Hypothalamus (tissue), 51 donors: ENCODE measurements at regions not wholly inside any gene's neighbourhood (a gene's known extent, or its start where the extent isn't known, plus 50 kb on each side); places are given as distances from the start of the nearest gene placed in this dataset.

Source experiments
- DNase-seq, 51 donors: peaks; one replicate each; lab custom pipeline; 2025; lab: John Stamatoyannopoulos, UW

DNA sequence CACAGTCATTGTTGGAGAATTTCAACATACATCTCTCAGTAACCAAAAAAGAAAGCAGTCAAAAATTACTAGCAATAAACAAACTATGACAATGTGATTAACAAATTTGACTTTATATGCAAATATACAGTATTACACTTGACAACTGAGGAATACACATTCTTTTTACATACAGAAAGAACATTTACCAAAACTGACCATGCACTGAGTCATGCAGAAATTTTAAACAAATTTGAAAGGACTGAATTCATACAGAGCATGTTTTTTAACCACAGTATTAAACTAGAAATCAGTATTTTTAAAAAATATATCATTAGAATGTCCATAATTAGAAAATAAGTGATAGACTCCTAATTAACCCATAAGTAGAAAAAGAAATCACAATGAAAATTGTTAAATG is 420.1 kb downstream of the TBC1D4 start:
- no peak for DNase-seq

DNA sequence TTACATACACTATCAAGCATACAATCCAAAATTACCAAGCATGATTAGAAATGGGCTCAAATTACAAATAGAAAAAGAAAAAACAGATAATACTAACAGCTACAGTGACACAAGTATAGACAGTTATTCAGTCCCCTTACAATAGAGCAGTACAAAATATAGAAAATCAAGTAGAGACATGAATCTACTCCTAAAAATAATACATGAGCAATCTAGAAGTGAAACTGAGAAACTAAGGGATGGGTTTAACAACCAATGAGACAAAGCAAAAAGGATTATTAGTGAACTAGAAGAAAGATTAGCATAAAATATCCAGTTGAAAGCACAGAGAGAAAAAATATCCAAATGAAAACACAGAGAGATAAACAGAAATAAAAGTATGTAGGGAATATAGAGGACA is 426.7 kb downstream of the TBC1D4 start:
- DNase-seq, result no peak

DNA sequence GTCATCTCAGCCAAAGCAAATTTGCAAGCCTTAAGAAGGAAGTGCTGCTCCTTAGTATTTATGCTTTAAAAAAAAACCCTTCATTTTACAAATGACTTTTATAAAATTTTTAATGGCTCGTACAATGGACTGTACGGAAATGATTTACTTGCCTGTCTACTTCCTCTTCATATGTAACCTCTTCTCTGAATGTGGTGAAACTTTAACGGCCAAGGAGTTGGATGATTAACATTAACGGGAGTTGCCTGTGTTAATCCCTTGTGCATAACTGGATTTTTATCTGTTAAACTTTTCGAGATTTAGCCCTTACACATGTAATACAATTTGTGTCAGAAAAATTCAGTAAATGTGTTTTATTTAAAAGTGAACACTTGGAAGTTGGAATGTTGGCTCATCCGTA is 429.4 kb downstream of the TBC1D4 start:
- no peak for DNase-seq

DNA sequence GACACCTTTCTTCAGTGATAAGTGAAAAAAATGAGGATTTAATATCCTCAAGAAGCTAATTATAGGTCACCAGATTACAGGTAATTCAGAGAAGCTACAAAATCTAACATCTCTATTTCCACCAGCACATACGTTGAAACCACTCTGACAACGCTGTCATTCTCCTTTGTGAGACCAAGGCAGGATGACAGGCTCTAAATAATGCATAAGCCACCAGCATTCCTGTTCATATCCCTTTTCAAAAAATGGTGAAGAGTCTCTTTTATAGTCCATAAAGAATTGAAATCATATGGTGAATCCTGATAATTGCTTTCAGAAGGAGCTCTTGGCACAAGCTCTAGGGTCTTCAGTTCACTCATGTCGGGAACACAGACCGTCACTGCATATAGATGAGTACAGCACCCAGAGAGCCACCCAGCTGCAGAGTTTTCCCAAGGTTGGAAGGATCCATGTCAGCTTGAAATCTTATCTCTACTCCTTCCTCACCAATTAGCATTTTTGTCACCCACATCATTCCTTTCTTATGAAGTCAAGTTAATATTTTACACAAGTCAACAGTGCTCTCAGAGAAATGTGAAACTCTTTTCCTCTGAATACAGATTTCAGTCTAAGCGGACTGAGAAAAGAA is 431.4 kb downstream of the TBC1D4 start:
- no peak for DNase-seq

DNA sequence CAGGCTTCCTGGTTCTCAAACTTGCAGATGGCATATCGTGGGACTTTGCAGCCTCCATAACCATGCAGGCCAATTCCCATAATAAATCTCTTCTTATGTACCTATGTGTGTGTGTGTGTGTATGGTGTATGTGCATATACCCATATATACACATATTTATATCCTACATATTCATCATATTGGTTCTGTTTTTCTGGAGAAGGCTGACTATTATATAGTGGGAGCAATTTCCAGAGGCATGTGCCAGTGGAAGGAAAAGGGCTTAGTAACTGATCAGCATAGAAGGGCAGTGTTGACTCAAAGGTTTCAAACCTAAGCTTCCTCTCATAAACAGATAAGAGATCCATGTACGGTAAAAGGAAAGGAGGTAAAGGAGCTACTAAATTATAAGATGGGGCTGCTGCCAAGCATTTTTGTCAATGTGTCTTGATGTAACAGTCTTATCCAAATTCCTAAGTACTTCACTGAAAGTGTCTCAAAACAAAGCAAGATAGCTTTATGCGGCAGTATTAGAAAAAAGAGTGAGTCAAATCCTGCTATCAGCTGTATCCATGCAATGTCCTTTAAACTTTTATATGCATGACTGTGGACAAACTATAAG is 432.1 kb downstream of the TBC1D4 start:
- DNase-seq, result no peak

DNA sequence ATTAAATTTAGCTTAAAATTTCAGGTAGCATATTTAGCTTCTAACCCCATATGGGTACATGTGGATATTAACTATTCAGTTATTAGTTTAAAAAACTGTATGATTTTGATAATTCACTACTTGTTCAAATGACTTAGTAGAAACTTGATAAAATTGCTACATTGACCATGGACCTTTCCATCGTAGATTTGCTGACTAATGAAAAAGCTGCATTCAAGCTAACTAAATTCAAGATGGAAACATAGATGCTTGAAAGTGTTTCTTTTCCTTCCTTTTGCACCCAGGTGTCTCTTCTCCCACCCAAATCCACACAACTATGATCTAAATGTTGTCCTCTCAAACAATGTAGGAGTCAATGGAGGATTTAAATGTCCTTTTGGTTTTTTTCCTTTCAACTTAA is 439.2 kb downstream of the TBC1D4 start:
- no peak for DNase-seq

- no peak for DNase-seq
Measured at GRCh38 chr13:75038393-75039113, 443.4 kb downstream of the TBC1D4 start.

- no peak for DNase-seq
Measured at GRCh38 chr13:75025956-75026355, 456.0 kb downstream of the TBC1D4 start.

- DNase-seq, result no peak
Measured at GRCh38 chr13:75024602-75025001, 457.4 kb downstream of the TBC1D4 start.

DNA sequence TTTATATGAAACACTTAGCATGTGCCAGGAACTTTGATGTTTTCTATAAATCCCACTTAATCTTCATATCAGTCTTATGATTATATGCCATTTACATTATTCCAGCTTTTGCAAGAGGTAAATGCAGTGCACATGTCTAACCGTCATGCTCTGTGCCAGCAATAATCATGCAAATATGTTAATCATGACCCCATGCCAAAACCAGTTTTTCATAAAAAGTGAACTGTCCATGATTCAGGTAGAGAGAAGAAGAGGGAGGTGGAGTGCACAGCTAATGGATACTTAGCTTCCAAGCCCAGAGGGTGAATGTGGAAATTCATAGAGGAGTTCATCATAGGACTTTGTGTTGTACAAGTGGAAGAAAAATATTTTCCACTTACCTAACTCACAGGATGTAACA is 458.4 kb downstream of the TBC1D4 start:
- DNase-seq, result no peak

DNA sequence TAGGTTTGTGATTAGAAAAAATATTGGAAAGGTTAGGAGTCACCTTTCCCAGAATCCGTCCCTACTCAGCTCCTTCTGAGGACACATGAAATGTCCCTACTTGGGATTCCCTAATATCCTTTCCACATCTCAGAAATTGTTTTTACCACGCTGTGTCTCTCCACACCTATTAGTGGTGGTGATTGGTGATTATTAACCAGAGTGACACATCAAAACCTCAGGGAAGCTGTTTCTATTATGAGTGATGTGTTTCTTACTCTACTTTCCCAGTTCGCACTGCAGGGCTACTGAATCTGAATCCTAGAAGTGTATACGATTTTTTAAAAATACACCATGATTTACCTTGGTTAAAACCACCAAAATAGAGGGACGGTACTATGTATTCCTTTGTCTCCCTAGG is 460.8 kb downstream of the TBC1D4 start:
- DNase-seq, result no peak

DNA sequence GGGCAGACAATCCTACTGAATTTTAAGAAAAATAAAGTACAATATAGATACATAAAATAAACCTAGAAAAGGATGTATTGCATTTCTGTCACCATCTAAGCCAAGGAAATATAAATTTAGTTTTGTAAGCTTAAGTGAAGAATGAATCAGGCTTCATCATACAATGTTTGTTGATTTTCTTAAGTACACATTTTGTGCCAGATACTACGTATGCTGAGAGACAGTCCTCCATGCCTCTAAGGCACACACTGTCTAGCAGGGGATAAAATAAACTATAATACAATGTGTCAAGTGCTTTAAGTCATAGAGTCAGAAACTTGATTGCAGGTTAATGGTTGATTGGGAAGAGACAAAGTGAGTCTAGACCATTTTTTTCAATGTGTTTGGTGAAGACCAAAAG is 465.7 kb downstream of the TBC1D4 start:
- DNase-seq, result no peak

DNA sequence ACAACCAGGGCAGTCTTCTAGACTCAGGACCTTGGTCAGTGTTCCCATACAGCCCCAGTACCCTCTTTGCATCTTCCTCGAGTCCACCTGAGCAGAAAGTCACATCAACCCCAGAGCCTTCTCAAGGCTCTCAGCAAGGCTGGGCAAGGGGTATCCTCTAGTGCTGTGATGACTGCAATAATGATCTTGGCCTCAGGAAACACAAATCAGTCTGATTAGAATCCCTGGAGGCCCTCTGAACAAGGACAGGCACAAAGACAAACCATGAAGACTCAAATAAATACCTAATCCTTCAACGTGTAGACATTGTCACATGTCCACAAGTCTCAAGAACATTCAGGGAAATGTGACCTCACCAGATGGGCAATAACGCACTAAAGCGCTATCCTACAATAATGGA is 468.2 kb downstream of the TBC1D4 start:
- no peak for DNase-seq

DNA sequence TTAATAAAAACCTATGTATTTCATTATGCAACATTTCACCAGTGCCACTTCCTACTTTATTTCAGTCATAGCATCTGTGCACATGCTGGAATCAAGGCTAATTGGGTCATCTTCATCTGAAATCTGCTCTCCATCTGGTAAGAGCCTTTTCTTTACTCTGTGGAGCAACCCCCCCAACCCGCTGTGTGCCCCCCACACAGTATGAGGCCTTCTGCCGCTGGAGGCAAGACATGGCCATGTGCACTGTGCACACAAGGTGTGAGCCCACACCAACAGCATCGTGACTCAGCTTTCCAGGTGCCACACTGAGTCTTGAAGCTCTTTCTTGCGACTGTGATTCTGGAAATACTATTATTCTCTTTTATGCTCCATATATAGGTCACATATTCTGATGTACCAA is 471.0 kb downstream of the TBC1D4 start:
- no peak for DNase-seq

DNA sequence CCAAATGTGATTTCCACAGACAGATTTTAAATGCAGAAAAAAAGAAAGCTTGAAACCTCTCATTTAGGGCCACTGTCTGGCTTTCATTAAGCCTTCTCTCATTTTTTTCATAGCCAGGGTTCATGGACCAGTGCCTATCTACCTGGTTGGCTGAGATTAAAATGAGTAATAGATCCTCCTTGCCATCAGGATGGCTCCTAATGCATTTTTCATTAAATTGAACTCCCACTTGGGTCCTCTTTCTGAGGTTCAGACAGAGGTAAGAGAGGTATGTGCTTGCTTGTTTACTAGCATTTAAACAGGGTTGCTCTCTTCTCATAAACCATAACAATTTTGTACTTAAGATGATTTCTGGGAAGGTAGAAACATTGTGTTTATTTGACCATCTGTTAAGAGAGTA is 473.0 kb downstream of the TBC1D4 start:
- DNase-seq, result no peak

DNA sequence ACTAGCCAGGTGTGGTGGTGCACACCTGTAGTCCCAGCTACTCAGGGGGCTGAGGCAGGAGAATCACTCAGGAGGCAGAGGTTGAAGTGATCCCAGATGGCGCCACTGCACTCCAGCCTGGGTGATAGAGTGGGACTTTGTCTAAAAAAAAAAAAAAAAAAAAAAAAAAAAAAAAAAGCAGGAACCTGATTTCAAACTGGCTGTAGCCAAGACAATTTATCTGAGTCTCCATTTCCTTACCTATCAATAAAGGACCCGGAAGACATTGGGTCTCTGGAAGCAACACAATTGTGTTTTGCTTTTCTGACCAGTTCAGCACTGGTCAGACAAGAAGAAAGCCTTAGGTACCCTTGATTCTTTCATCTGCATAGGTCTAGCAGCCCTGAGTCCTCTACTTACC is 491.0 kb downstream of the TBC1D4 start:
- no peak for DNase-seq

DNA sequence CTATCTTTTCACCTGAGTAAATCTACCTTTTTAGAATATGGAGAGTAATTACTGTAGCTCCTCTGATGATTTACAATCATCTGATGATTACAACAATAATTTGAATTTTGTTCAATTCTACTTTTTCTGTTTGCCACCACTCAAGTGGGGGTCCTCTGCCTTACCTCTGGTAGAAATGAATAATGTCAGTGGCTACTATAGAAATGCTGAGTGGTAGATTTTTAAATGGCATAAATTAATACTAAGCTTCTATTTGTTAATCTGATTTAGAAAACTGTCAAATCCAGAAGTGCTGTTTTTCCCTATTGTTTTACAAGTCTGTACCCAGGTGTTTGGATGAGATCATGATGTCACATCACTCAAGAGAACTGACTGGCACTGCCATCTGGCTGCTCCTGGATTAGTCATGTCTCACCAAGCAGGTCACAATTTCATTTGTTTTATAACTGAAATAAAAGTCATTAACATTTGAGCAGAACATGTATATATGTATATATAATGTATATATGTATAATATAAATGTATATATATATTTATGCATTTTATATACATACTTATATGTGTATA is 494.8 kb downstream of the TBC1D4 start:
- no peak for DNase-seq

GRCh38 chr13:74986609-74987008 is 495.4 kb downstream of the TBC1D4 start:
- DNase-seq, result no peak

- DNase-seq, result no peak
Measured at GRCh38 chr13:74979703-74980102, 502.3 kb downstream of the TBC1D4 start.

DNA sequence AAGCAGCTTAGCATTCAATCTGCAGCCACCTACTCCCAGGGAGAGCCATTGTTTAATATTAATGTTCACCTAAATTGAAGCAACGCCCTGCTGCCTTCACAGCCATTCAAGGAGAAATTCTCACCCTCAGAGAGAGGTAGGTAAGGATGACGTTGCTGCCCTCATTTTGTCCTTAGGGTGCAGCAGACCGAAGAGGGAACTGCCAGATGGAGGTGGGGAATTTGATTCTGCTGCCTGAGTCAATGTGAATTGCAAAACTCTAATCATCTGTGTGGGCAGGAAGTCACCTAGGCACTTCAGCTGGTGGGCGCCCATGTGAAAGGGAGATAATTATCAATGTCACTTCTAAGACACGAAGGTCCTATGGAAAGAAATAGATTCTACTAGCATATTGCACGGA is 503.4 kb downstream of the TBC1D4 start:
- DNase-seq, result peak in 3 of 51 donors; percentile 4 to 45 (median 21)

DNA sequence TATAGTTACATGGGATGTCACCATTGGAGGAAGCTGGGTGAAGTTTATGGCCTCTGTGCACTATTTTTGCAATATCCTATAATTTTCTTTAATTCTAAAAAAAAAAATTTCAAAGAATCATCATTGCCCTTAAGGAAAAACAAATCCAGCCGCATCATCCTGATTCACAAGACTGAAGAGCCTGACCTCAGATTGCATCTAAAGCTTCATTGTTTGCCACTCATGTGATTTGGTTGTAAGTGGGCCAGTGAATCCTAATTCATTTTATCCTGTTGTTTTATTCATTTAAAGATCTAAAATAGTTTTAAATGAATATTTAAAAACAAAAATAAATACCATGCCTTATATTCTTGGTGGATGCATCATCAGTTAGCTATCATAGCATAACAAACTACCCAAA is 504.5 kb downstream of the TBC1D4 start:
- no peak for DNase-seq

DNA sequence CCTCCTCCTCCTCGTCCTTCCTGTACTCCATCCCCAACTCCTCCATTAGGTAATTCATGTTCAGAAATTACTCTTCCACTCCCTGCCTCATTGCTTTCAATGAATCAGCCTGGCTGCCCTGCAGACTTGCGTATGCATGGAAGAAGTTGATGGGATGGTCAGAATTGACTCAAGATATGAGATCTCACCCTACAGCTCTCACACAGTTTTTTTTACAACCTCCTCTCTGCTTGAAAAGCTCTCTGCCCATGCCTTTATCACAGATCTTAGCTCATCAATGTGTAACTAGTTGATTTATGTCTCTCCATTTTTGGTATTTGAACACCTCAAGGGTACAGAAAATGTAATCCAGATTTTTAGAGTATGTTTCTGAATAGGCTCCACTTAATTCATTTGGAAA is 506.9 kb downstream of the TBC1D4 start:
- DNase-seq, result no peak
